Natural killer cell treated with Interleukin-12 subunit alpha and Interleukin-12 subunit beta and Interleukin-15 and Interleukin-18, amount 100 ng/mL, for 72 hours (primary cell): ENCODE measurements at regions not wholly inside any gene's neighbourhood (a gene's known extent, or its start where the extent isn't known, plus 50 kb on each side); places are given as distances from the start of the nearest gene placed in this dataset.

Experiments
- ATAC-seq, 2 donors: fragments of 150-1000 bp; cut with Tn5 transposase in 1 of 2; sonication (Bioruptor Pico), chemical (Tn5 transposase) in 1 of 2; 2 replicates each; pipeline ENCODE4 v1.10.0; 2021
- DNase-seq: peaks from one replicate; pipeline ENCODE4 v3.0.0; 2022; ENCODE audit warnings: low spot score
- H3K27ac Mint-ChIP-seq, 2 donors: 1 replicate in 1 of 2; 2 replicates in 1 of 2; pipeline ENCODE4 v1.8.0; 2022; ENCODE audit warnings: mixed read lengths in 2 of 2, mild to moderate bottlenecking in 1 of 2, moderate library complexity in 1 of 2
- H3K27me3 Mint-ChIP-seq, 2 donors: 1 replicate in 1 of 2; 2 replicates in 1 of 2; pipeline ENCODE4 v1.8.0; 2022; ENCODE audit warnings: mixed read lengths in 2 of 2
- H3K36me3 Mint-ChIP-seq: one replicate; pipeline ENCODE4 v1.8.0; 2022; ENCODE audit warnings: mixed read lengths
- H3K4me1 Mint-ChIP-seq, 2 donors: 1 replicate in 1 of 2; 2 replicates in 1 of 2; pipeline ENCODE4 v1.8.0; 2022; ENCODE audit warnings: low read depth in 2 of 2, mixed read lengths in 2 of 2, mild to moderate bottlenecking in 1 of 2
- H3K4me3 Mint-ChIP-seq: one replicate; pipeline ENCODE4 v1.8.0; 2022; ENCODE audit warnings: mixed read lengths
- H3K9me3 Mint-ChIP-seq: 2 replicates; pipeline ENCODE4 v1.8.0; 2022; ENCODE audit warnings: mixed read lengths

- no peak overlapping the region for H3K4me3 Mint-ChIP-seq
- DNase-seq (no peak), ATAC-seq (no peak)
- no peak overlapping the region for H3K27ac Mint-ChIP-seq
- peaks cover 0 to 8% of the 10 kb centered on the region in 2 donors for H3K27me3 Mint-ChIP-seq
- H3K4me1 Mint-ChIP-seq, result peaks cover 9 to 14% of the 10 kb centered on the region in 2 donors
- peaks cover 12% of the 10 kb centered on the region for H3K9me3 Mint-ChIP-seq
- H3K36me3 Mint-ChIP-seq, result peaks cover 16% of the 10 kb centered on the region
Measured at GRCh38 chr6:90429713-90430112, 133.1 kb upstream of the BACH2 start.

DNA sequence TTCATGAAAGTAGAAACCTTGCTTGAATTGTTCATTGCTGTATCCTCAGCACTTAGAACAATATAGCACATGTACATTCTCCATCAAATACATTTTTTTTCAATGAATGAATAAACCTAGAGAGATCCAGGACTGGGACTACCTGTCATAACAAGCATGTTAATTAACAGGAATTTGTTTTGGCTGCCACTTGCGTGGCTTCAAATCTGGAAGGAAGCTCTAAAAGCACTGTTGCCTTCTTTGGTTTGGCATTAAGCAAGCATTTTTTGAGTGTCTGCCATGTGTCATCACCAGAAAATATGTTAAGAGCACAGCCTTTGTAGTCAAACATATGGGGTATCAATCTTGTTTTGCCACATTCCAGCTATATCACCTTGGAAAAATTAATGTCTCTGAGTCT is 131.9 kb upstream of the BACH2 start:
- ATAC-seq (no peak), DNase-seq (no peak)
- Mint-ChIP-seq H3K27me3 (peaks cover 0 to 8% of the 10 kb centered on the region in 2 donors), H3K9me3 (peaks cover 12% of the 10 kb centered on the region), H3K4me3 (no peak overlapping the region), H3K36me3 (peaks cover 16% of the 10 kb centered on the region), H3K27ac (no peak overlapping the region), H3K4me1 (peaks cover 9 to 19% of the 10 kb centered on the region in 2 donors)

DNA sequence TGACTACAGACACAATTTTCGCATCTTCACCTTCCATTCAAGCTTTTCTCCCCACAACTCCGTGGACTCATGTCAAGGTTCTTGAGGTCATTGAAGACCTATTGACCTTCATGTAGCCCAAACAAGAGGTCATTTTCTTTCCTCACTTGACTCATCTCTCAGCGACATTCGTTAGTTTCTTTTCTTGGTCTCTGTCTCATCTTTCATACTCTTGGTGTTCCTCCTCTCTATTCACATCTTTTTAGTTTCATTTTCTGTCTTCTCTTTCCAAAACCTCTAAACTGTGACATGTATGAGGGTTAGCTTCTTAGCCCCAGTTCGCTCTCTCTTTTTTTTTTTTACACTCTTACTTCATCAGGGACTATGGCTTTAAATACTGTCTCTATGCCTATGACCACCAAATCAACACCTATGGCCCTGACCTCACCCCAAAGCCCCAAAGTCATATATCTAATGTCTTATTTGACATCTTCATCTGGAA is 128.6 kb upstream of the BACH2 start:
- DNase-seq, result no peak
- Mint-ChIP-seq H3K27me3 (no peaks in the 10 kb centered on the region), H3K36me3 (peaks cover 8% of the 10 kb centered on the region)

DNA sequence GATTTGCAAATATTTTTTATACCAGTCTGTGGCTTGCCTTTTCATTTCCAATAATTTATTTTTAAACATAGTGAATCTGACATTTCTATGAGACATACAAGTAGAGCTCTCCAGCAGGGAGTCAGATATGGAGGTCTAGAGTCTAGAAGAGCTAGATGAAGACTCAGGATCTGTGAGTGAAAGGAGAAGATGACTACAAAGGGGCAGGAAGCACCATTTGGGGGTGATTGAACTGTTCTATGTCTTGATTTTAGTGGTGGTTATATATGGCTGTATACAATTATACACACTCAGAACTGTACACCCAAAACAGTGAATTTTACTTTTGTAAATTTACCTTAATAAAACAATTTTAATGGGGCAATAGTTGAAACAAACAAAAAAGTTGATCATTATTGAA is 127.9 kb upstream of the BACH2 start:
- Mint-ChIP-seq H3K9me3 (peaks cover 8% of the 10 kb centered on the region), H3K4me1 (peaks cover 9 to 19% of the 10 kb centered on the region in 2 donors), H3K36me3 (peaks cover 5% of the 10 kb centered on the region), H3K27me3 (no peaks in the 10 kb centered on the region), H3K4me3 (peak overlapping the region; percentile 10), H3K27ac (peak overlapping the region; percentile 76 to 77)
- DNase-seq (no peak), ATAC-seq (peak in 1 of 2 donors; percentile 52)

More for the DNA sequence above, 128.6 kb upstream of the BACH2 start:
- ATAC-seq, result peak; percentile 94 to 98
- peaks cover 9 to 19% of the 10 kb centered on the region in 2 donors for H3K4me1 Mint-ChIP-seq
- peak overlapping the region; percentile 76 to 77 for H3K27ac Mint-ChIP-seq
- peak overlapping the region; percentile 74 for H3K4me3 Mint-ChIP-seq
- H3K9me3 Mint-ChIP-seq, result peaks cover 9% of the 10 kb centered on the region

- Mint-ChIP-seq H3K36me3 (no peaks in the 10 kb centered on the region), H3K27ac (no peak overlapping the region), H3K4me1 (peaks cover 9 to 19% of the 10 kb centered on the region in 2 donors), H3K4me3 (no peak overlapping the region), H3K9me3 (peaks cover 8% of the 10 kb centered on the region), H3K27me3 (no peaks in the 10 kb centered on the region)
- no peak for DNase-seq
- no peak for ATAC-seq
Measured at GRCh38 chr6:90421666-90422065, 125.0 kb upstream of the BACH2 start.

DNA sequence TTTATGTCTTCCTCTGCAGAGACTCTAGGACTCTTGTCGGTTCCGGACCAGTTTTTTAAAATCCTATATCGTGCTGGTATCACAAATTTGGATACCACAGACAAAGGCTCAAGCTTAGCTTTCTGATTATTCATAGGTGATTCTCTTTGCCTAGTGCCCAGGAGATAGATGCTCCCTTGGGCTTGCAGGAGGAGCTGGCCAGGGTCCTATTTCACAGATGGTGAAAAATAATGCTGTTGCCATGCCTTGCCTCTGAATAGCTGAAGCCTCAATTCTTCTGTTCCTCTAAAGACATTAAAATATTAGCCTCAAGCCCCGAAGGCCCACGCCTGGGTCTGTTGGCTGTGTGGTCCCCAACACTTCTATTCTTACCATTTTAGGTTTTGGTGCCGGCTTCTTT is 123.9 kb upstream of the BACH2 start:
- H3K9me3 Mint-ChIP-seq, result peaks cover 8% of the 10 kb centered on the region

GRCh38 chr6:90417385-90417784 is 120.7 kb upstream of the BACH2 start:
- H3K27ac Mint-ChIP-seq, result no peak overlapping the region
- peaks cover 10 to 22% of the 10 kb centered on the region in 2 donors for H3K4me1 Mint-ChIP-seq
- no peak overlapping the region for H3K4me3 Mint-ChIP-seq
- H3K27me3 Mint-ChIP-seq, result no peaks in the 10 kb centered on the region
- ATAC-seq, result no peak
- no peaks in the 10 kb centered on the region for H3K36me3 Mint-ChIP-seq
- no peak for DNase-seq
- H3K9me3 Mint-ChIP-seq, result peaks cover 4% of the 10 kb centered on the region

More for the DNA sequence above, 123.9 kb upstream of the BACH2 start:
- H3K4me1 Mint-ChIP-seq, result peaks cover 6 to 12% of the 10 kb centered on the region in 2 donors
- no peaks in the 10 kb centered on the region for H3K27me3 Mint-ChIP-seq
- DNase-seq, result no peak
- H3K36me3 Mint-ChIP-seq, result no peaks in the 10 kb centered on the region
- no peak for ATAC-seq
- no peak overlapping the region for H3K4me3 Mint-ChIP-seq
- H3K27ac Mint-ChIP-seq, result no peak overlapping the region

DNA sequence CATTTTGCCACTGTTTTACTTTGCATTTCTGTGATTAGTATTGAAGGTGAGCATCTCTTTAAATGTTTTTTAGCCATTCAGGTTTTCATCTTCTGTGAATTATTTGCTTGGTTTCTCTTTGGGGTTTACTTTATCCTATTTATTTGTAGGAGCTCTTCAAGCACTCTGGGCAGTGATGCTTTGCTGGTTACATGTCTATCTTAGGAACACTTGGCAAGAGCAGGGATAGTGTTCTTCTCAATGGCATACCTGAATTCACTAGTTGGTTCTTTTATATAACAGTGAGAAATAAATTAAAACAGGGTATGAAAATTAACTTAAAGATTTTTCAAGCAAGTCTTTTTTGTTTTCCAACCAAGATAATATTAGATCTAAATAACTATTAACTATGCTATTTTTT is 119.7 kb upstream of the BACH2 start:
- no peaks in the 10 kb centered on the region for H3K27me3 Mint-ChIP-seq
- DNase-seq (no peak), ATAC-seq (no peak)
- no peaks in the 10 kb centered on the region for H3K36me3 Mint-ChIP-seq
- H3K27ac Mint-ChIP-seq, result no peak overlapping the region
- peaks cover 18 to 32% of the 10 kb centered on the region in 2 donors for H3K4me1 Mint-ChIP-seq
- H3K4me3 Mint-ChIP-seq, result no peak overlapping the region
- H3K9me3 Mint-ChIP-seq, result peaks cover 4% of the 10 kb centered on the region

GRCh38 chr6:90415178-90415577 is 118.5 kb upstream of the BACH2 start:
- DNase-seq, result no peak
- no peak for ATAC-seq
- H3K4me1 Mint-ChIP-seq, result peaks cover 26 to 37% of the 10 kb centered on the region in 2 donors
- H3K36me3 Mint-ChIP-seq, result no peaks in the 10 kb centered on the region
- no peaks in the 10 kb centered on the region for H3K27me3 Mint-ChIP-seq
- peaks cover 4% of the 10 kb centered on the region for H3K9me3 Mint-ChIP-seq
- H3K4me3 Mint-ChIP-seq, result no peak overlapping the region
- H3K27ac Mint-ChIP-seq, result peak overlapping the region in 1 of 2 donors; percentile 92

- DNase-seq (no peak), ATAC-seq (no peak)
- H3K9me3 Mint-ChIP-seq, result peaks cover 4% of the 10 kb centered on the region
- H3K4me1 Mint-ChIP-seq, result peaks cover 31 to 44% of the 10 kb centered on the region in 2 donors
- H3K36me3 Mint-ChIP-seq, result no peaks in the 10 kb centered on the region
- peak overlapping the region; percentile 81 to 92 for H3K27ac Mint-ChIP-seq
- H3K4me3 Mint-ChIP-seq, result peak overlapping the region; percentile 82
- no peaks in the 10 kb centered on the region for H3K27me3 Mint-ChIP-seq
Measured at GRCh38 chr6:90414352-90414751, 117.7 kb upstream of the BACH2 start.

DNA sequence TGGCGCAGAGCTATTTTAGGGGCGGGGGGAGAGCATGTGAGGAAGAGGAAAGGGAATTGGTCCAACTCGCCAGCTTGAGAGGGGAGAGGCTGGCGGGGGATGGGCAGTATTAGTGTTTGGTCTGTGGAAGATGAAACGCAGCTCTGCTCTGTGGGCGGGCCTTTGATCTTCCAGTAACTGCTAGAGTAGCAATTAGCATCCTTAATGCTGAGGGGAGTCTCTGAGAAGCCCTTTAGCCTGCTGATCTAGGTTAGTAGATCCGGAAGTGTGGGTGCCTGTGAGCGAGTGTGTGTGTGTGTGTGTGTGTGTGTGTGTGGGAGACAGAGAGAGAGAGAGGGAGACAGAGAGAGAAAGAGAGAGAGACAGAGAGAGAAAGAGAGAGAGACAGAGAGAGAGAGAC is 117.2 kb upstream of the BACH2 start:
- DNase-seq, result no peak
- Mint-ChIP-seq H3K27ac (peak overlapping the region; percentile 81 to 92), H3K9me3 (peaks cover 2% of the 10 kb centered on the region), H3K27me3 (no peaks in the 10 kb centered on the region), H3K36me3 (no peaks in the 10 kb centered on the region), H3K4me1 (peaks cover 35 to 49% of the 10 kb centered on the region in 2 donors), H3K4me3 (peak overlapping the region; percentile 82)
- peak; percentile 75 to 78 for ATAC-seq

GRCh38 chr6:90413396-90413795 is 116.8 kb upstream of the BACH2 start:
- ATAC-seq (no peak), DNase-seq (no peak)
- no peaks in the 10 kb centered on the region for H3K9me3 Mint-ChIP-seq
- no peaks in the 10 kb centered on the region for H3K36me3 Mint-ChIP-seq
- peaks cover 35 to 49% of the 10 kb centered on the region in 2 donors for H3K4me1 Mint-ChIP-seq
- peak overlapping the region; percentile 82 for H3K4me3 Mint-ChIP-seq
- H3K27ac Mint-ChIP-seq, result peak overlapping the region; percentile 81 to 92
- H3K27me3 Mint-ChIP-seq, result no peaks in the 10 kb centered on the region

- Mint-ChIP-seq H3K27me3 (no peaks in the 10 kb centered on the region), H3K36me3 (no peaks in the 10 kb centered on the region), H3K27ac (peak overlapping the region; percentile 60 to 92), H3K4me3 (peak overlapping the region; percentile 46), H3K9me3 (no peaks in the 10 kb centered on the region), H3K4me1 (peaks cover 35 to 49% of the 10 kb centered on the region in 2 donors)
- DNase-seq (no peak), ATAC-seq (no peak)
Measured at GRCh38 chr6:90412538-90413369, 116.1 kb upstream of the BACH2 start.

- H3K27me3 Mint-ChIP-seq, result no peaks in the 10 kb centered on the region
- H3K4me3 Mint-ChIP-seq, result no peak overlapping the region
- H3K4me1 Mint-ChIP-seq, result peaks cover 48 to 59% of the 10 kb centered on the region in 2 donors
- no peaks in the 10 kb centered on the region for H3K9me3 Mint-ChIP-seq
- H3K36me3 Mint-ChIP-seq, result no peaks in the 10 kb centered on the region
- H3K27ac Mint-ChIP-seq, result peak overlapping the region; percentile 60 to 92
- no peak for DNase-seq
- ATAC-seq, result peak; percentile 81 to 86
Measured at GRCh38 chr6:90411292-90411781, 114.7 kb upstream of the BACH2 start.
